Calu3 (cell line): ENCODE measurements at regions not wholly inside any gene's neighbourhood (a gene's known extent, or its start where the extent isn't known, plus 50 kb on each side); places are given as distances from the start of the nearest gene placed in this dataset.

Experiments
- BruUV-seq: library from RNA; stranded (reverse); fragments of 400-500 nt; replicated peaks from 2 replicates; lab custom pipeline; 2021; lab: Mats Ljungman, UMichigan
- CTCF ChIA-PET: fragments of 300-600 bp; sonication (Branson Sonifier 250); formaldehyde crosslinking; loops from one replicate; lab custom pipeline; 2022; ENCODE audit warnings: antibody characterized with exemption; lab: Charles Lee
- DNase-seq: peaks from one replicate; pipeline ENCODE4 v3.0.0; 2022
- H3K27ac Mint-ChIP-seq: one replicate; pipeline ENCODE4 v1.8.0; 2022; ENCODE audit warnings: mixed read lengths; ENCODE audit not compliant: unreplicated experiment
- H3K27me3 Mint-ChIP-seq: one replicate; pipeline ENCODE4 v1.8.0; 2022; ENCODE audit warnings: mixed read lengths; ENCODE audit not compliant: unreplicated experiment
- H3K36me3 Mint-ChIP-seq: one replicate; pipeline ENCODE4 v1.8.0; 2022; ENCODE audit warnings: mild to moderate bottlenecking, moderate library complexity, mixed read lengths; ENCODE audit not compliant: insufficient read depth, unreplicated experiment
- H3K4me1 Mint-ChIP-seq: one replicate; pipeline ENCODE4 v1.8.0; 2022; ENCODE audit warnings: mild to moderate bottlenecking, low read depth, mixed read lengths; ENCODE audit not compliant: unreplicated experiment
- H3K4me3 Mint-ChIP-seq: one replicate; pipeline ENCODE4 v1.8.0; 2022; ENCODE audit warnings: mild to moderate bottlenecking, low read depth, moderate library complexity, mixed read lengths; ENCODE audit not compliant: unreplicated experiment
- H3K9me3 Mint-ChIP-seq: one replicate; pipeline ENCODE4 v1.8.0; 2022; ENCODE audit warnings: low read depth, mixed read lengths; ENCODE audit not compliant: unreplicated experiment
- CTCF ChIP-seq: fragments of 200-600 bp; IDR thresholded peaks from one replicate; pipeline ENCODE4 v1.8.0; 2022; ENCODE audit warnings: antibody characterized with exemption; ENCODE audit not compliant: unreplicated experiment
- intact Hi-C: fragments of 100-400 bp; cut with micrococcal nuclease; formaldehyde crosslinking; loops from one replicate; pipeline ENCODE4 v1.10.0; 2022; ENCODE audit not compliant: unreplicated experiment

- H3K9me3 Mint-ChIP-seq: peaks cover 12% of the 10 kb centered on the region
- intact Hi-C loops: no loop called here
- no peak overlapping the region for H3K27ac Mint-ChIP-seq
- TF ChIP-seq CTCF: no peak
- no peak overlapping the region for H3K4me3 Mint-ChIP-seq
- DNase-seq: no peak
- H3K36me3 Mint-ChIP-seq: no peaks in the 10 kb centered on the region
- no peaks in the 10 kb centered on the region for H3K27me3 Mint-ChIP-seq
- BruUV-seq: no TSS peak
- CTCF ChIA-PET: no interaction called here
- H3K4me1 Mint-ChIP-seq: no peaks in the 10 kb centered on the region
Measured at GRCh38 chr17:34000639-34001038, 254.4 kb upstream of the CCL2 start.

- H3K4me3 Mint-ChIP-seq: no peak overlapping the region
- H3K27me3 Mint-ChIP-seq: no peaks in the 10 kb centered on the region
- H3K4me1 Mint-ChIP-seq: no peaks in the 10 kb centered on the region
- H3K27ac Mint-ChIP-seq: no peak overlapping the region
- no peaks in the 10 kb centered on the region for H3K36me3 Mint-ChIP-seq
- TF ChIP-seq CTCF: no peak
- intact Hi-C loops: no loop called here
- DNase-seq: no peak
- BruUV-seq: no TSS peak
- H3K9me3 Mint-ChIP-seq: peaks cover 12% of the 10 kb centered on the region
- CTCF ChIA-PET: no interaction called here
Measured at GRCh38 chr17:34001246-34001645, 253.8 kb upstream of the CCL2 start.

DNA sequence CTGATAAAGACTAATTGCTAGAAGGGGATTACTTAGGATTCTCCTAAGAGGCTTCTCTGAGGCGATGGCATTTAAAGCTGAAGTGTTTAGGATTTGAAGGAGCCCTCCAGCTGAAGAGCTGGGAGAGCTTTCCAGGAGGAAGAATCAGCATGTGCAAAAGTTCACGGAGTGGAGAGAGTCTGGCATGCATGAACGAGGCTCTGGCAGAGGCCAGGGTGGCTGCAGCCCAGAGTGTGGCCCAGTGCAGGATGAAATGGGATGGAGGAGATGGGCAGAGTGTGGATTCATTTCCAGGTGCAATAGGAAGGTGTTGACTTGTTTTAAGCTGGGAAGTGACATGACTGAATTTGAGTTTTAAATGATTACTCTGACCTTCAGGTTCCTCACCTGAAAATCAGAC is 249.0 kb upstream of the CCL2 start:
- intact Hi-C loops: no loop called here
- no peaks in the 10 kb centered on the region for H3K4me1 Mint-ChIP-seq
- BruUV-seq: no TSS peak
- peaks cover 5% of the 10 kb centered on the region for H3K9me3 Mint-ChIP-seq
- no peak overlapping the region for H3K4me3 Mint-ChIP-seq
- no peaks in the 10 kb centered on the region for H3K27me3 Mint-ChIP-seq
- CTCF ChIA-PET: no interaction called here
- no peak for DNase-seq
- no peak for TF ChIP-seq CTCF
- H3K27ac Mint-ChIP-seq: no peak overlapping the region
- H3K36me3 Mint-ChIP-seq: no peaks in the 10 kb centered on the region

DNA sequence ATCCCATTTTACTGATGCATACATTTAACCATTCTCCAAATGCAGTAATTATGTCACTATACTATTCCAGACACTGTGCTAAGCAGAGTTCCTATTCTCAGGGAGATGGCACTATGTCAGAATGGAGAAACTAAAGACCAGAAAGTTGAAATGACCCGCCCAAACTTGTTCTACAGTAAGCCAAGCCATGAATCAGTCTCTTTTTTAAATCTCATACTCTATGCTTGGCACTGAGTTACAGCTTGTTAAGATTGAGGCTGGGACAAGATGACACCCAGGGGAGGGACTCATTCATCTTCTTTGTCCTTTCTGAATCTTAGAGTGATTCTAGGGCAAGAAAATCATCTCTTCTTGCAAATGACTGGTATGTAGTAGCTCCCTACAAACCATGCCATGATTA is 247.0 kb upstream of the CCL2 start:
- intact Hi-C loops: no loop called here
- BruUV-seq: no TSS peak
- Mint-ChIP-seq H3K9me3 (no peaks in the 10 kb centered on the region), H3K4me3 (no peak overlapping the region), H3K27ac (no peak overlapping the region), H3K36me3 (no peaks in the 10 kb centered on the region), H3K27me3 (no peaks in the 10 kb centered on the region), H3K4me1 (no peaks in the 10 kb centered on the region)
- CTCF ChIA-PET: no interaction called here
- DNase-seq: no peak
- TF ChIP-seq CTCF: no peak

- Mint-ChIP-seq H3K4me3 (no peak overlapping the region), H3K4me1 (no peaks in the 10 kb centered on the region), H3K27me3 (no peaks in the 10 kb centered on the region), H3K27ac (no peak overlapping the region), H3K36me3 (no peaks in the 10 kb centered on the region), H3K9me3 (no peaks in the 10 kb centered on the region)
- CTCF ChIA-PET: no interaction called here
- no TSS peak for BruUV-seq
- no peak for DNase-seq
- intact Hi-C loops: no loop called here
- no peak for TF ChIP-seq CTCF
Measured at GRCh38 chr17:34009912-34010311, 245.2 kb upstream of the CCL2 start.
